AG08395 (cell line): ENCODE measurements at regions not wholly inside any gene's neighbourhood (a gene's known extent, or its start where the extent isn't known, plus 50 kb on each side); places are given as distances from the start of the nearest gene placed in this dataset.
A peak's percentile ranks its signal among the peaks of the same experiment; 100 is the strongest.

Experiments
- DNase-seq: peaks from one replicate; pipeline ENCODE4 v3.0.0; 2012; ENCODE audit warnings: mixed read lengths, low spot score

- DNase-seq, result no peak
These were observed 363.1 kb downstream of the GPAM start for GRCh38 chr10:111820471-111820870.

GRCh38 chr10:111821871-111822270 lies 361.7 kb downstream of the GPAM start:
- DNase-seq, result no peak

GRCh38 chr10:111822661-111823060 lies 360.9 kb downstream of the GPAM start:
- DNase-seq, result no peak

- DNase-seq, result no peak
These were observed 359.4 kb downstream of the GPAM start for GRCh38 chr10:111824128-111824527.

GRCh38 chr10:111830359-111830758 lies 353.2 kb downstream of the GPAM start:
- no peak for DNase-seq

- no peak for DNase-seq
These were observed 352.5 kb downstream of the GPAM start for GRCh38 chr10:111831058-111831457.

DNA sequence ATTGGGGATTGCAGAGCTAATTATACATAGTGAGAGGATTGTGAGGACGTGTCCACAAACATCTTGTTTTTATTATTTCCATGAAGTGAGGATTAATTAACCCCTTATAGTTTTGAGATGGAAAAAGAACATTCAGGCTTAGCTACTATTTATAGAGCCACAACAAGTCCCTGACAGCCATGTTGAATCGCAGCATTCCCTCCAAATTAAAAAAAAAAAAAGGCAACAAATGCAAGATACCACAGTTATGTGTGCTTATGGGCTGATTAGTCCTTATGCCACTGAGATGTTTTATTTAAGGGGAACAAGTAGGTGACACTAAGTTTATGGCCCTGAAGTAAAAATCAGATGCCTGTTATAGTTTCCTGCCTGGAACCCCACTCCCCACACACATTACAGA lies 350.3 kb downstream of the GPAM start:
- no peak for DNase-seq

DNA sequence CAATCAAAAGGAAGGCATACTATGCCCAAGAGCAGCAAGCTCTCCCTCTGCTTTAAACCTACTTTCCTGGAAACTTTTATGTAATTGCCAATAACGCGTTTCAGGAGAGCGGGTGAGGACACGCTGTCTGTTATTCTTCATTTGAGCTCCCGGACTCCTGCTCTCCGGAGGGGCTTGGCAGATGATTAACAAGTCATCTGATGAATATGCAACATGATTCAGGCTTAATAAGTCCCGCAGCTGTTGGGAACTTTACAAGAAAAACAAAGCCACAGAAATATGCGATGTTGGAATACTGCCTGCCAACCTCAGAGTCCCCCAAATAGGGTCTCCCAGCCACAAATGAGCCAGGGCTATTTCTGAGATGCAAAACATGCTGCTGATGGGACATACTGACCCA lies 348.0 kb downstream of the GPAM start:
- DNase-seq, result peak; percentile 39

DNA sequence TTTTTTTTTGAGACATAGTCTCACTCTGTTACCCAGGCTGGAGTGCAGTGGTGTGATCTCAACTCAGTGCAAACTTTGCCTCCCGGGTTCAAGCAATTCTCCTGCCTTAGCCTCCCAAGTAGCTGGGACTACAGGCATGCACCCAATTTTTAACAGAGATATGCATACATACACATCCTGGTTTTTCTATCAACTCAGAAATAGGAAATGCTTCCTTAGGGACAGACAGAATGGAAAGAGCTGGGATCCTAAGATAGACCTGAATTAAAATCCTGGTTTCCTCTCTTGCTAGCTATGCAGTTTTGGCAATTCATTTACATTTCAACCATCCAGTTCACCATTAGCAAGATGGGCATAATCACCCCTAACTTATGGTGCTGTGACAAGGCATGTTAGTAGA lies 347.5 kb downstream of the GPAM start:
- no peak for DNase-seq

GRCh38 chr10:111836571-111836970 lies 347.0 kb downstream of the GPAM start:
- no peak for DNase-seq

GRCh38 chr10:111837086-111837485 lies 346.5 kb downstream of the GPAM start:
- no peak for DNase-seq

DNA sequence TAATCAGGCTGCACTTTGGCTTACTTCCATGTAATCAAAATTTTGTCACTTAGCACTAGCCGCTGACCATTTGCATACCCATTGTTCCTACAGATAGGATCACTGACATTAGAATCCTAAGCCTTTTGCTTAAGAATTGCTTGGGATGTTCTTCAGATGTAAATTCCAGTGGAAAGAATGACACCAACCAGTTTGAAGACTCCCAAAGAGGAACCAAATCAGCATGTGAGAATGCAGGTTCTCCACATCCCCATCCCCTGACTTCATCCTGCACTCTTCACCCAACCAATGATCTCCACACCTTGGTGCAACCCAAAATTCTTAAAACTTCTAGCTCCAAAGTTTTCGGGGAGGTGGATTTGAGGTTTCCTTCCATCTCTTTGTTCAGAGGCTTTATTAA lies 345.6 kb downstream of the GPAM start:
- DNase-seq, result no peak

DNA sequence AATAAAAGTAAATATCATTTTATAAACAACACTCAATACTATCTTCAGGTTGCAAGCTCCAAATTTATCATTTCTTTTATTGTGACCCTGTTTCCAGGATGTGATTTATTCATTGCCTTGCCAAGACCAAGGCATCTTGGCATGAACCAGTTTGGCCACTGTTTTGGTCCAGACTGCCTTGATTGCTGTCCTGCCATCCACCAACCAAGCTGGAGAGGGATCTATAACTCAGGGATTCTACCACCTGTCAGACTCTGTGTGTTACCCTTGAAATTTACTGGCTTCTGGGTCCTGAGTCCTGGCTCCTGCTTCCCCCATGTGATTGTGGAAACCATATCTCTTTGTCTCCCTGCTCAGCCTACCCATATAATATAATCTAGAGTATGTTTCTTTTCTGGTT lies 343.0 kb downstream of the GPAM start:
- no peak for DNase-seq

DNA sequence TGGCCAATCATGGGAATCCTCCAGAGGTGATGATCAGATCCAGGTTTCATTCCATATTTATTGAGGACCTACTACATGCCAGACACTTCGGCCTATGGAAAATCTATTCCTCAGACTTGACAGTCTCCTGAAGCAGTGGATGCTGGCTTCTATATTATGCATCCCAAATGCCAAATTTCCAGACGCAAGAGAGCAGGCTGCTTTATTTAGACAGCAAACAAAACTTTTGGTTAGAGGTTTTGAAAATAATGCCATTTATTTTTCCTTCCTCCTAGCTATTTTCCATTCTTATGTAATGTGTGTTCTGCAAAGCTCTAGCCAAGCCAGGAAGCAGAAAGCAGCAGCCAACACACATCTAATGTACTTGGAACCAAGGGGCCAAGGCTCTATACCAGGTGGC lies 330.8 kb downstream of the GPAM start:
- no peak for DNase-seq

DNA sequence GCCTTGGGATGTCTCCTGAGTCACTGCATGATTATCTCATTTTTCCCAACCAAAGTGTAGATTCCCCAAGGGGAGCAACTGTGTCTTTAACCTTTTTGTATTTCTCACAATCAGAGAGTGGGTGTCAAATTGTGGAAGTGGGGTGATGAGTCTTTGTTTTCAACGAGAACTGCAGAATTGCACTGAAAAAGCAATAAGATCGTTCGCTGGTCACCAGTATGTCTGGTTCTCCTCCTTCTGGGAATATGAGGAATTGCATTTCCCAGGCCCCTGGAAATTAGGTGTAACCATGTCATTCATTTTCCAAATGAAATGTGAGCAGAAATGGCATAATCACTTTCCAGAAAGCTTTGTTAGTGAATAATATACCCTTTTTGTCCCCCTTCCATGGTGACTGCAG lies 326.9 kb downstream of the GPAM start:
- peak; percentile 33 for DNase-seq

DNA sequence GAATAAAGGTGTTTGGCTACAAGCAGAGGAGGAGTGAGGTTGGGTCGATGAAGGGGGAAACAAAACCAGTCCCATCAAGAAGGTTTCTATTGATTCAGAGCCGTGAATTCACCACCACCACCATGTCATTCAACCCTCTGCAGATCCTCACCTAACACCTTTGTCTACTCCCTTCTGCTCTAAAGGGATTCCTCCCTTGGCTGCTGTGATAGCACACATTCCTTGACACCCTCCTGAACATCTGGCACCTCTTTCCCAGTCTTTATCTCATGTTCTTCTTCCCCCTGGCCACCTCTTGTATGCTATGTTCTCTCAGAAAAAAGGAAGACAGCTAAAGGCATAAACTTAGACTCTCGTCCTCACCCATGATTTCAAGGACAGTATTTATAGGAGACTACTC lies 318.0 kb downstream of the GPAM start:
- no peak for DNase-seq

DNA sequence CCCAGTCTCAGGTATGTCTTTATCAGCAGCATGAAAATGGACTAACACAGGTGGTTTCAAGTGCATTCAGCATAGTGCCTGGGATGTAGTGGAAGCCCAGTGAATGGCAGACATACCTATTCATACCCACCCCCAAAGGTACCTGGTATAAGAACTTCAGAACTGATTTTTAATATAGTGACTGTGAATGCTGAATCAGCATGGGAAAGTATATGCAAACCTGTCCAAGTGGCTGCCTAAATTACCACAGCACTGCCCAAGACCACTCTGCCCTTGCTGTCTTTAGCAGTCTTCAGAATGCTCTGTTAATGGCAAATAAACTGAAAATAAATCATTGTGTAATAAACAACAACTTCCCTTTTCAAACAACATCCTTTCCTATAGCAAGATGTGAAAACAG lies 312.1 kb downstream of the GPAM start:
- no peak for DNase-seq

DNA sequence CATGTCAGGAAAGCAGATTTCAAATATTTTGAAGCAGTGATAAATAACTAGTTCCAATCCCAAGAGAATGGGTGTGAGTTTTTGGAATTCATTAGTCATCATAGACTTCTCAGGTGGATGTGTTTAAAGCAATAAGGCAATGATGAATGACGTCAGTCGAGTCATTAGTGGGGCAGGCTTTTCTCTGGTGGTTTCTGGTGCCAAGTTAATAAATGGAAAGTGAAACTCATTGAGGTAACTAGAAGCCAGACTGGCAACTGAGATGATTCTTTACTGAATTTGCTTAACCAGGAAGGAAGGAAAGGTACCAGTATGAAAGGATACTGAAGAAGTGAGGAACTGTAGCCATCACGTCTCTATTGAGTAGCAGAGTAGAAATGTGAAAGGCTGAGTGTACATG lies 311.0 kb downstream of the GPAM start:
- no peak for DNase-seq

- no peak for DNase-seq
These were observed 310.5 kb downstream of the GPAM start for GRCh38 chr10:111873041-111873440.

GRCh38 chr10:111873621-111874135 lies 309.9 kb downstream of the GPAM start:
- no peak for DNase-seq

DNA sequence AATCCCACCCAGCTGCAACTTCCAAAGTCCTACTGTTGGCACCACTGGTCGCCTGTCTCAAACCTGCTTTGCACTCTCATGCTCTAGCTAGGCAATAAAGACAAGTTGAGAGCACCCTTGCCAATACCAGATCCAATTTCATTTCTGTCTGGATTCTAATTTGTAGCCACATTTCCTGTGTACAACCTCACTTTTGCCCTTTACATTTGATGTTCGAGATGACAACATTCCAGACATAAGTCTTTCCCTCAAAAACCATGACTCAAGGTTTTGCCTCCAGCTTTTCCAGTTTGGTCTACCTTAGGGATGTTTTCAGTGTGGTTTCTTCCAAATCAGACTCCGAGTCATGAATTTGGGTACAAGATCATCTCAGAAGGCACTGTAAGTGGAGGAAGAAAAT lies 309.0 kb downstream of the GPAM start:
- DNase-seq, result peak; percentile 10

DNA sequence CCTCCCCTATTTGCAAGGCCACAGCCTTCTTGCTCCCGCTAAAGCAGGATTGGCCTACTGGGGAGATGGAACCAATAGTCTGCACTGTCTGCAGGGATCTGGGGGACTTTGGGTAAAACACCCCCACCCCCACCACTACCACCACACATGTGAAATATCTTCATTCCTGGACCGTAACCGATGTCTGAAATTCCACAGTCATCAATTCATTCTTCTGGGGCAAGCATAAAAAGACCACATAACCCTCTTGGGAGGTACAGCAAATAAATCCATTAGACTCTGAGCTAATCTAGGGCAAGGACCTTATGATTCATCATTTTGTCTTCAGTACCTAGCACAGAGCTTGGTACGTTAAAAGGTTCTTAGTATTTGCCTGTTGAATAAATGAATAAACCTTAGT lies 307.8 kb downstream of the GPAM start:
- DNase-seq, result peak; percentile 26

- no peak for DNase-seq
These were observed 306.3 kb downstream of the GPAM start for GRCh38 chr10:111877258-111877657.

DNA sequence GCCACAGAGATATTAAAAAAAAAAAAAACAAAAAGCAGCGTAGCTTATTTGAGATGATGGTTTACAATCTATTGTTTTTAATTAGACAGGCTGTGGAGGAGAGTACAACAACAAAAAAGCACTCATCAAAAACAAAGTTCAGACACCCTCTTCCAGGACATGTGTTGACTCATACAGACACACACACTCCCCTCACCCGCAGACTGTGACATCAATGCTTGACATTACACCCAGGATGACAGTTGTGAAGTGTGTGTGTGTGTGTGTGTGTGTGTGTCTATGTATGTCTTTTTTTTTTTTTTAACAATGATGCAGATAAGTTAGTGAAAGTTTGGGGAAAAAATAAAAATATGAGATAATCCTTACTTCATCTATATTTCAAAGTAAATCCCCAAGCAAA lies 303.6 kb downstream of the GPAM start:
- no peak for DNase-seq

DNA sequence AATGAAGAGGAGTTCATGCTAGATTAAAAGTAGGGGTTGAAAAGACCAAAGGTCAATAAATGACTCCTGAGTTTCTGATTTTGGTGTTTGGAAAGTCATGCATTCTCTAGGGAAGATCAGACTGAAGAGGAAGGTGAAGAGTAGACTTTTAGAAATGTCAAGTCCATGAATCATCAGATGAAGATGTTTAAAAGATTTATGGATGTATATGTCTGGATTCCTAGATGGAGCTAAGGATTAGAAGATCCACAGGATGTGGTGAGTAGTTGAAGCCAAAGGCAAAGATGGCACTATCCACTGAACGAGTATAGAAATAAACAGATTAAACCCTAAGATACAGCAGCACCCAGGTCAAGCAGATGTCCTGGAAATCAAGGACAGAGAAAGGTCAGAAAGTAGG lies 298.5 kb downstream of the GPAM start:
- no peak for DNase-seq
